ENCODE measurements at regions not wholly inside any gene's neighbourhood (a gene's known extent, or its start where the extent isn't known, plus 50 kb on each side); places are given as distances from the start of the nearest gene placed in this dataset.

DNA sequence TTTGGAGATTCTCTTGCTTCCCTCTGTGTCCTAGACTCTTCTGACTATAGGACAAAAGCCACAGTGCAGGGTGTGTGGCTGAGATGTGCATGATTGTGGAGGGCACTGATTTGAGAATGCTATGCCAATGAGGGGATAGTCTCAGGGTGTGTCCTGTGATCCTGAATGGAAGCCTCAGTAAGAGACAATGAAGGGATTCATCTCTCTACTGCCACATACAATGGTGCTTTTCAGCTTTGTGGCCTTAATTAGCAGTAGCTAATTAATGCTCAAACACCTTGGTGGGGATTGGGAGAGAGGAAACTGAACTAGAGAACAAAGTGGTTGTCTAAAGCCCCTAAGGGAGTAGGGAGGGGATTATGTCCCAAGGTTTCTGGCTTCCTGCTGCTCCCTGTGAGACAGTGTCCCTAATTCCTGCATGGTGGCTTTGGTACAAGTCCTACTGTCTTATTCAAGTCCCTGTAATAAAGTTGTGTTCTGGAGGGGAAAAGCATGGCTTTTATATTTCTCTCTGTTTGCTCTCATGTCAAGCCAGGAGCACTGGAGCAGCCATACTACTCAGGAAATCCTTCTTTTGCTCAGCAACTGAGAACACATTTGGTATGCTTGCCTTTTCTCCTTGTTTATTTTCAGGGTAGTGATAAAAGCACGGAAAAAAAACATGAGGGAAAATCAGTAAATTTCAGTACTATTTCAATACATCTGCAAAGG, 415.2 kb upstream of the TCF4 start:
- H3K4me1 ChIP-seq = peaks cover 3% of the 10 kb centered on the region
- 59% methylated on average over 1 of the region's 1 CpG for WGBS, 2 donors
- no peaks in the 10 kb centered on the region for H3K9me3 ChIP-seq
- no peak for TF ChIP-seq POLR2A (IDR thresholded peaks at IDR 0.05)
- TF ChIP-seq, protein P1, sequence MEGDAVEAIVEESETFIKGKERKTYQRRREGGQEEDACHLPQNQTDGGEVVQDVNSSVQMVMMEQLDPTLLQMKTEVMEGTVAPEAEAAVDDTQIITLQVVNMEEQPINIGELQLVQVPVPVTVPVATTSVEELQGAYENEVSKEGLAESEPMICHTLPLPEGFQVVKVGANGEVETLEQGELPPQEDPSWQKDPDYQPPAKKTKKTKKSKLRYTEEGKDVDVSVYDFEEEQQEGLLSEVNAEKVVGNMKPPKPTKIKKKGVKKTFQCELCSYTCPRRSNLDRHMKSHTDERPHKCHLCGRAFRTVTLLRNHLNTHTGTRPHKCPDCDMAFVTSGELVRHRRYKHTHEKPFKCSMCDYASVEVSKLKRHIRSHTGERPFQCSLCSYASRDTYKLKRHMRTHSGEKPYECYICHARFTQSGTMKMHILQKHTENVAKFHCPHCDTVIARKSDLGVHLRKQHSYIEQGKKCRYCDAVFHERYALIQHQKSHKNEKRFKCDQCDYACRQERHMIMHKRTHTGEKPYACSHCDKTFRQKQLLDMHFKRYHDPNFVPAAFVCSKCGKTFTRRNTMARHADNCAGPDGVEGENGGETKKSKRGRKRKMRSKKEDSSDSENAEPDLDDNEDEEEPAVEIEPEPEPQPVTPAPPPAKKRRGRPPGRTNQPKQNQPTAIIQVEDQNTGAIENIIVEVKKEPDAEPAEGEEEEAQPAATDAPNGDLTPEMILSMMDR (IDR thresholded peaks at IDR 0.05) = no peak
- no peak overlapping the region for H3K27ac ChIP-seq
- no peaks in the 10 kb centered on the region for H3K27me3 ChIP-seq
- H3K4me3 ChIP-seq = no peak overlapping the region
- no peak for DNase-seq
- H3K36me3 ChIP-seq (ENCODE audit: low read depth, missing control alignments) = no peaks in the 10 kb centered on the region
- intact Hi-C loops (cut with DNase I; ENCODE audit: low total_unique reads) = no loop called here

DNA sequence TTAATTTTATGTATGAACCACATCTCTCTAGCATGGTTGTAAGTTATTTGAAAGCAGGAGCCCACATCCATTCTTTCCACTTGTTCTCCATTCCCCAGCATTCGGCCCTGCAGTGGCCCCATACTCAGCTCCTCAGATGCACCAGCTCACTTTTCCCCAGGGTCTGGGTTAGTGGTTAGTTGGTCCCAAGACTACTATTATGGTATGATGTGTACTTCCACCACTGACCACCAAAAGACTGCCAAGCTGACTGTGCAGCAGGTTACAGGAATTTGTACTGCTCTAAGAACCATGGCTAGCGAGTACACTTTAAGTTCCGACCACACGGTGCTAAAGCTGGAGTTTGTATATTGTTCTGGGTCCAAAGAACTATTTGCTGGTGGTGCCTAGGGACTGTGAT, 413.6 kb upstream of the TCF4 start:
- no peak for DNase-seq
- 84% methylated on average over 4 of the region's 4 CpGs for WGBS, 2 donors
- no peak for TF ChIP-seq POLR2A (IDR thresholded peaks at IDR 0.05)
- no peaks in the 10 kb centered on the region for H3K9me3 ChIP-seq
- no peak overlapping the region for H3K27ac ChIP-seq
- no peaks in the 10 kb centered on the region for H3K27me3 ChIP-seq
- H3K4me1 ChIP-seq = peaks cover 3% of the 10 kb centered on the region
- no peaks in the 10 kb centered on the region for H3K36me3 ChIP-seq (ENCODE audit: low read depth, missing control alignments)
- H3K4me3 ChIP-seq = no peak overlapping the region
- intact Hi-C loops (cut with DNase I; ENCODE audit: low total_unique reads) = no loop called here

DNA sequence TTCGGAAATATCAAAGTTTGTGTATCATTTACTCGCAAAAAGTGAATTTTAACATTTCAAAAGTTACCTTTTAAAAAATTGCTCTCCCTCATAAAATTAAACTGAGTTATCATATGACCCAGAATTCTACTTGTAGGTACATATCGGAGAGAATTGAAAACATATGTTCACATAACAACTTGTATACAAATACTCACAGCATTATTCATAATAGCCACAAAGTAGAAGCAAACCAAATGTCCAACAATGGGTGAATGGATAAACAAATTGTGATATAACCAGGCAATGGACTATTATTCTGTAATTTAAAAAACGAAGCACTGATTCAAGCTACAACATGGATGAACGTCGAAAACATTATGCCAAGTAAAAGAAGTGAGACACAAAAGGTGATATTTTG, 412.0 kb upstream of the TCF4 start:
- H3K27ac ChIP-seq = no peak overlapping the region
- peaks cover 3% of the 10 kb centered on the region for H3K4me1 ChIP-seq
- no peaks in the 10 kb centered on the region for H3K9me3 ChIP-seq
- TF ChIP-seq, protein P1 (IDR thresholded peaks at IDR 0.05) = no peak
- no peak for TF ChIP-seq POLR2A (IDR thresholded peaks at IDR 0.05)
- no peaks in the 10 kb centered on the region for H3K27me3 ChIP-seq
- intact Hi-C loops (cut with DNase I; ENCODE audit: low total_unique reads) = no loop called here
- no peak for DNase-seq
- 94 to 97% methylated on average over 6 of the region's 6 CpGs for WGBS, 2 donors
- H3K4me3 ChIP-seq = no peak overlapping the region
- H3K36me3 ChIP-seq (ENCODE audit: low read depth, missing control alignments) = no peaks in the 10 kb centered on the region

DNA sequence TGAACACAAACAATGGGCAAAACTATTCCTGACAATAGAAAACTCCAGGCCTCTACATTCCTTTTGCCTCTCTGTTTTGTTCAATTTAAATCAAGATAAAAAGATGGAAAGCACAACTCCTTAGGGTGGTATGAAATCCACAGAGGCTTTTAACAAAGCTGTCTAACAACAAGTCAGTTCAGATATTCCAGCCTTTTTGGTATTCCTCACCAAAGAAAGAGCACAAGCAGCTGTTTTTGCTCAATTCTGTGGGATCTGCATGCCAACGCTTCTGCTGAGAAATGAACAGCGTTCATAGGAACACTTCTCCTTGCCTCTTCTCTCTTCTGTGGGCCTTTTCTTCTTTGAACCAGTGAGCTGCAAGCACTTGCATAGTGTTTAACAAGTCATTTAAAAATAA, 411.6 kb upstream of the TCF4 start:
- no peaks in the 10 kb centered on the region for H3K9me3 ChIP-seq
- no peaks in the 10 kb centered on the region for H3K27me3 ChIP-seq
- intact Hi-C loops (cut with DNase I; ENCODE audit: low total_unique reads) = no loop called here
- TF ChIP-seq POLR2A (IDR thresholded peaks at IDR 0.05) = no peak
- TF ChIP-seq, protein P1 (IDR thresholded peaks at IDR 0.05) = no peak
- H3K4me1 ChIP-seq = peaks cover 3% of the 10 kb centered on the region
- 76 to 78% methylated on average over 2 of the region's 2 CpGs for WGBS, 2 donors
- no peaks in the 10 kb centered on the region for H3K36me3 ChIP-seq (ENCODE audit: low read depth, missing control alignments)
- no peak overlapping the region for H3K4me3 ChIP-seq
- H3K27ac ChIP-seq = no peak overlapping the region
- no peak for DNase-seq

DNA sequence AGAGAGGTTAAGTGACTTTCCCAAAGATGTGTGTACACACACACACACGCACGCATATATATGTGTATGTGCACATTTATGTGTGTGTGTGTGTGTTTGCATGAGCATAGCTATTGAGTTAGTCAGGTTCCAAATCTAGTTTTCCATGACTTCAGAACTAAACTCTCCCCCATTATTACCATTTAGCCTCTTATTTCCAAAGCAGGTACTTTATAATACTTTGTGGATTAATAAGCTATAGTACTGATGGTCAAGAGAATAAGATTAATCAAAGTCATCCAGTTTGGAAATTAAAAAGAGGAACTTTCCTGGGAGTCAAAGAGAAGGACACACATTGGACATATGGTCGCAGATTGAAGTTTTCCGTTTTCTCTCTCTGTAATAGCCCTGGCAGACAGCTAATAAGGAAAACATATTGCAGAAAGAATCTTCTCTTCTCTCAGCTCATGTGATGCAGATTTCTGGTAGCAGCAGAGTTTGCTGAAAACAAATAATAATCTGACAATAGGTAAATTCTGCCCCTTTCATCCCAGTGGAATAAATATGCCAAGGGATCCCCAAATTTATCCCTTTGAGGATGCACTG, 410.9 kb upstream of the TCF4 start:
- TF ChIP-seq, protein P1 (IDR thresholded peaks at IDR 0.05) = no peak
- TF ChIP-seq POLR2A (IDR thresholded peaks at IDR 0.05) = no peak
- no peaks in the 10 kb centered on the region for H3K27me3 ChIP-seq
- no peak overlapping the region for H3K4me3 ChIP-seq
- H3K9me3 ChIP-seq = no peaks in the 10 kb centered on the region
- H3K27ac ChIP-seq = no peak overlapping the region
- 93% methylated on average over 4 of the region's 4 CpGs for WGBS, 2 donors
- peaks cover 3% of the 10 kb centered on the region for H3K4me1 ChIP-seq
- no peaks in the 10 kb centered on the region for H3K36me3 ChIP-seq (ENCODE audit: low read depth, missing control alignments)
- no peak for DNase-seq
- intact Hi-C loops (cut with DNase I; ENCODE audit: low total_unique reads) = no loop called here
